Neural cell (in vitro differentiated cells): ENCODE measurements at regions not wholly inside any gene's neighbourhood (a gene's known extent, or its start where the extent isn't known, plus 50 kb on each side); places are given as distances from the start of the nearest gene placed in this dataset.

ENCODE experiments used
- EP300 ChIP-seq: fragments of 450-650 bp; conservative IDR thresholded peaks from 2 replicates; pipeline ENCODE4 v1.6.1; 2014; ENCODE audit warnings: antibody characterized with exemption, mild to moderate bottlenecking, moderate library complexity; ENCODE audit not compliant: poor library complexity, severe bottlenecking
- MXI1 ChIP-seq: fragments of 450-650 bp; conservative IDR thresholded peaks from 2 replicates; pipeline ENCODE4 v1.6.1; 2014; ENCODE audit warnings: antibody characterized with exemption, mild to moderate bottlenecking; ENCODE audit not compliant: poor library complexity, severe bottlenecking
- POLR2AphosphoS5 ChIP-seq: IDR thresholded peaks from 2 replicates; pipeline ENCODE4 v1.6.1; 2012
- TF ChIP-seq, protein P1 (sequence below): fragments of 450-650 bp; IDR thresholded peaks from 2 replicates; pipeline ENCODE4 v1.5.1; 2014; ENCODE audit warnings: antibody characterized with exemption, mild to moderate bottlenecking, moderate library complexity; ENCODE audit not compliant: poor library complexity, severe bottlenecking

DNA sequence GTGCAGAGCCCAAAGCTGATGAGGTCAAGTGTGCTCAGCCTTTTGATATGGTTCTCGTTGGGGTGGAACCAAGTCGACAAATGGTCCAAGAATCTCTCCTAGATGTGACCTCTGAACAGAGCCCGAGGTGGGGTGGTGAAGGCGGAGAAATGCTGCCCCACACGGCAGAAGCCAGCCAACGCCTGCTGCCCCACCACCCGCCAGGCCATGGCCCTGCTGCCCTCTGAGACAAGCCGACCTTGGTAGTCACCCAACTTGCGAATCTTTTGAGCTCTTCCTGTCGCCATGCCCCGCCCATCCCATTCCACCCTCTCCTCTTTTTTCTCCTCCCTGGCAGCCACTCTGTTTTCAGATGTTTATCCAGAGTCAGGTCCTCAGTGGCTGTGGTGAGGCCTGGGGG is 91.5 kb upstream of the EGFLAM start:
- TF ChIP-seq, protein P1, sequence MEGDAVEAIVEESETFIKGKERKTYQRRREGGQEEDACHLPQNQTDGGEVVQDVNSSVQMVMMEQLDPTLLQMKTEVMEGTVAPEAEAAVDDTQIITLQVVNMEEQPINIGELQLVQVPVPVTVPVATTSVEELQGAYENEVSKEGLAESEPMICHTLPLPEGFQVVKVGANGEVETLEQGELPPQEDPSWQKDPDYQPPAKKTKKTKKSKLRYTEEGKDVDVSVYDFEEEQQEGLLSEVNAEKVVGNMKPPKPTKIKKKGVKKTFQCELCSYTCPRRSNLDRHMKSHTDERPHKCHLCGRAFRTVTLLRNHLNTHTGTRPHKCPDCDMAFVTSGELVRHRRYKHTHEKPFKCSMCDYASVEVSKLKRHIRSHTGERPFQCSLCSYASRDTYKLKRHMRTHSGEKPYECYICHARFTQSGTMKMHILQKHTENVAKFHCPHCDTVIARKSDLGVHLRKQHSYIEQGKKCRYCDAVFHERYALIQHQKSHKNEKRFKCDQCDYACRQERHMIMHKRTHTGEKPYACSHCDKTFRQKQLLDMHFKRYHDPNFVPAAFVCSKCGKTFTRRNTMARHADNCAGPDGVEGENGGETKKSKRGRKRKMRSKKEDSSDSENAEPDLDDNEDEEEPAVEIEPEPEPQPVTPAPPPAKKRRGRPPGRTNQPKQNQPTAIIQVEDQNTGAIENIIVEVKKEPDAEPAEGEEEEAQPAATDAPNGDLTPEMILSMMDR = no peak
- TF ChIP-seq POLR2AphosphoS5 = no peak
- no peak for TF ChIP-seq MXI1
- TF ChIP-seq EP300 = no peak
